GM18502 (cell line): ENCODE measurements at regions not wholly inside any gene's neighbourhood (a gene's known extent, or its start where the extent isn't known, plus 50 kb on each side); places are given as distances from the start of the nearest gene placed in this dataset.

Experiments
- ATAC-seq: cut with Tn5 transposase; IDR thresholded peaks from one replicate; pipeline ENCODE4 v1.9.1; 2021; ENCODE audit warnings: mild to moderate bottlenecking; ENCODE audit not compliant: unreplicated experiment, poor library complexity

GRCh38 chr15:36358094-36358493 lies 221.3 kb upstream of the CDIN1 start:
- no peak for ATAC-seq

GRCh38 chr15:36358523-36358922 lies 220.9 kb upstream of the CDIN1 start:
- no peak for ATAC-seq

- ATAC-seq: no peak
Observed at GRCh38 chr15:36359286-36359685, 220.1 kb upstream of the CDIN1 start.

- no peak for ATAC-seq
Observed at GRCh38 chr15:36361351-36361870, 218.0 kb upstream of the CDIN1 start.

GRCh38 chr15:36362509-36362915 lies 216.9 kb upstream of the CDIN1 start:
- no peak for ATAC-seq

- no peak for ATAC-seq
Observed at GRCh38 chr15:36363335-36363734, 216.1 kb upstream of the CDIN1 start.

- ATAC-seq: no peak
Observed at GRCh38 chr15:36364377-36364776, 215.0 kb upstream of the CDIN1 start.

- ATAC-seq: no peak
Observed at GRCh38 chr15:36365963-36366362, 213.5 kb upstream of the CDIN1 start.

GRCh38 chr15:36370051-36370730 lies 209.2 kb upstream of the CDIN1 start:
- ATAC-seq: no peak

GRCh38 chr15:36370731-36371112 lies 208.7 kb upstream of the CDIN1 start:
- no peak for ATAC-seq

- no peak for ATAC-seq
Observed at GRCh38 chr15:36371509-36371908, 207.9 kb upstream of the CDIN1 start.

GRCh38 chr15:36372968-36373367 lies 206.5 kb upstream of the CDIN1 start:
- ATAC-seq: no peak

GRCh38 chr15:36373550-36373949 lies 205.9 kb upstream of the CDIN1 start:
- ATAC-seq: no peak

GRCh38 chr15:36389107-36389506 lies 190.3 kb upstream of the CDIN1 start:
- no peak for ATAC-seq

GRCh38 chr15:36390491-36390890 lies 188.9 kb upstream of the CDIN1 start:
- no peak for ATAC-seq

- no peak for ATAC-seq
Observed at GRCh38 chr15:36392676-36393266, 186.7 kb upstream of the CDIN1 start.

- ATAC-seq: no peak
Observed at GRCh38 chr15:36398212-36398611, 181.2 kb upstream of the CDIN1 start.

GRCh38 chr15:36399276-36399675 lies 180.2 kb upstream of the CDIN1 start:
- ATAC-seq: no peak

GRCh38 chr15:36400936-36401585 lies 178.4 kb upstream of the CDIN1 start:
- ATAC-seq: no peak

GRCh38 chr15:36401586-36401966 lies 177.8 kb upstream of the CDIN1 start:
- ATAC-seq: no peak

GRCh38 chr15:36403351-36403750 lies 176.1 kb upstream of the CDIN1 start:
- ATAC-seq: no peak

GRCh38 chr15:36406366-36406765 lies 173.1 kb upstream of the CDIN1 start:
- no peak for ATAC-seq
